HT1080 (cell line): ENCODE measurements at regions not wholly inside any gene's neighbourhood (a gene's known extent, or its start where the extent isn't known, plus 50 kb on each side); places are given as distances from the start of the nearest gene placed in this dataset.
"Not testable (repeated sequence)": the region's sequence is repeated elsewhere in the genome, so short reads cannot be mapped to it uniquely, and the experiment has no call there.

Source experiments
- DNase-seq: peaks from one replicate; pipeline ENCODE4 v3.0.0-alpha.2; 2015; ENCODE audit warnings: low read depth

DNA sequence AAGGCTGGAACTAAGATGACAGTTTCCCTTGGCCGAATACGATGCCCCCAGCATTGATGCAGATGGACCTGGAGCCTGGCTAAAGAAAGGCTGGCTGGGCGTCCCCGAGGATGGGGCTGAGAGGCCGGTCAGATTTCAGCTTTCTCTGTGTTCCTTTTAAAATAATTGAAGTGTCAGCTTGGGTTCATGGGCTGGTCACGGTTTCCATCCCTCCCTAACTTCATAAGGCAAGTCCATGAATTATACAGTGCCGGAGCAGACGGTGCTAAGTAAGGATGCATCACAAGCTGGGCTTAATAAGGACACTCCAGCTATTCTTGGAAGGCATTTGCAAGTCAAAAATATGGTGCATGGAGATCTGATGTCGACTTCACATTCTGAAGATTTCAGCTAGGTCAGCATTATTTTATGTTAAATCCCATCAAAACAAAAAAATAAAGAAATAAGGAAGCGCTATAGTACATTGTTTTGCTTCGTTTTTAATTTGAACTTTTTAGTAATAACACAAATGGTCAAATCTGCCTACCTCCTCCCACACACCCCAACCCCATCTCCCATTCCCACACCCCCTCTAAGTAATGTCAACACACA, 220.8 kb downstream of the RPLP1 start:
- DNase-seq = no peak

DNA sequence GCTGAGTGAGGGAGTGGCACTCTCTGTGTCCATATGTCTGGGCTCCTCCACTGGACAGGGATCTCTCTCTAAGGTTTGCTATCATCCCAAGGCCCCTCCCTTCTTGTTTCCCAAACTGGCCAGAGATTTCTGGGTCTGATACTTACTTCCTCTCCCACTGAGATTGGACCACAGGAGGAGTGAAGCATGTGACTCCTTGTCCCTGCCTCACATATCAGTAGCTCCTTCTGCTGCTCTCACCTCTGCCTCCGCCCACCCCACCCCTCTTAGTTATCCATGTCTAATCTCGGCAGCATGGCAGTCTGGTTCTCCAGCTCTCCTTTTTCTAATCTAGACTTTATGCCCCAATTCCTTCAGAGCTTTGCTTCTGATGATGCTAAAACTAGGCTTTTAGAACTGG, 223.1 kb downstream of the RPLP1 start:
- DNase-seq = no peak

DNA sequence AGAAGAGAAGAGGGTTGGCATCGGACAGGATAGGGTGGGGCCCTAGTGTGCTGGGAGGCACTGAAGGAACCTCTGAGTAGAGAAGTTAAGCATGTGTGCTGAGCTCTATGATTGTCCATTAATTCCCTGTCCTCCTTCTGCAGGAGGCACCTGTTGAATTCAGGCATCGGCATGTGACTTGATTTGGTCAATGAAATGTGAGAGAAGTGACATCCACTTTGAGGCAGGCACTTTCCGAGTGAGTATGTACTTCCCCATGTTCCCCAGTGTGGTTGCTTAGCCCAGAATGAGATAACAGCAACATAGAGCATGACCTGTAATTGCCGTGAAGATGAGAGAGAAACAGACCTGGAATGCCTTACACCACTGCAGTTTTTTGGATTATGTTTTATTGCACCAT, 224.8 kb downstream of the RPLP1 start:
- DNase-seq = no peak

DNA sequence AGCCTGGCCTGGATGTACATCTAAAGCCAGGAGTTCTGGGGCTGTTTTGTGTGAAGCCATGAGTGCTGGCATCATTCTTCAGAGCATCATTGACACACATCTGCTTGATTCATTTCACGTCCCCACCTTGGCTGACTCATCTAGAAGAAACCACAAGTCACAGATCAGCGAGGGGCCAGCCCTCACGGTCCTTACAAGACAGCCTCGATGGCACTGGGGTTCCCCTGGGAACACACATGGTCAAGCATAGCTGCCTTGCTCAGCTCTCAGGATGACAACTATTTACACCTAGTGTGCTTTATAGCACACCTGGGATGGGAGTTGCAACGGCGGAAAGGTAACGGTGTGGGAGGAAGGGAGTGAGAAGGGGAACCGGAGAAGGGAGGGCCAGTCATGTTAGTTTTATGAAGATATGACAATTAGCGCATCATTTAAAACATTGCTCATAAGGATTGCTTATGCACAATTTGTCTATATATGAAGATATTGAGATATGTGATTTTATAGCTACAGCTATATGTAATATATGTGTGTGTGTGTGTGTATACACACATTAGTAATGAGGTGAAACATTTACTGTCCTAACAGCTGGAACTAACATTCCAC, 227.1 kb downstream of the RPLP1 start:
- no peak for DNase-seq

- not testable (repeated sequence) for DNase-seq
These were observed 232.2 kb downstream of the RPLP1 start for GRCh38 chr15:69684823-69685222.

GRCh38 chr15:69685512-69686452, 233.2 kb downstream of the RPLP1 start:
- no peak for DNase-seq

DNA sequence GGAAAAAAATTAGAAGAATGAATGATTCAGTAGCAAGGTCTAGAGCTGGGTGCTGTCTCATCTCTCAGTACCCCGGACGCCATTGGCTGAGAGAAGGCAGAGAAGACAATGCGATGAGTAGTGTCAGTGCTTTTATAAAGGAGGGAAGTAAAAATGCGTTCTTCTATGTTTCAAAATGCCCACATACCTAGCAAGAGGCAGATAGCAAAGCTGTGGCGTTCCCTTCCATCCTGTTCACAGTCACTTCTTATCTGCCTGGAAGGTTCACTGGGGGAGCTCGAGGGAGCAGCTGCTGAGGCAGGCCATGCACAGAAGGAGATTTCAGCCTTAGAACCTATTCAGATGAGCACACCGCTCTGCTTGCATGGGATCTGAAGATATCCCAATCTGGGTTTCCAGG, 234.0 kb downstream of the RPLP1 start:
- DNase-seq = no peak

DNA sequence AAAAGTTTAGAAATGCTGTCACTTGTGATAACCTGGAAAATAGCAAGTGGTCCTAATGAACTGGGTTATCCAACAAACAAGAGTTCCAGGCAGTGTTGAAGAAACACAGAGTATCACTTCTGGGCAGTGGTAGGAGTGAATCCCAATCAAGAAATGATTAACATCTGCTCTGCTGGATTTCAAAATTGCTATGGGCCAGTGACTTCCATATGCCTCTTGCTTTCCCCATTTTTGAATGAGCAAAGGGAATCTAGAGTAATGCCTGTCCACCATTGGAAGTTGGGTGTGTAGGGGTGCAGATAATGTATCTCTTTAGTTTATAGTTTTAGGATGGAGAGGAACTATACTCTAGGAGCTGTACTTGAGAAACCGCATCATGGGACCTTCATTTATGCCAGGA, 236.5 kb downstream of the RPLP1 start:
- DNase-seq = no peak

GRCh38 chr15:69691307-69692015, 238.8 kb downstream of the RPLP1 start:
- DNase-seq = no peak

DNA sequence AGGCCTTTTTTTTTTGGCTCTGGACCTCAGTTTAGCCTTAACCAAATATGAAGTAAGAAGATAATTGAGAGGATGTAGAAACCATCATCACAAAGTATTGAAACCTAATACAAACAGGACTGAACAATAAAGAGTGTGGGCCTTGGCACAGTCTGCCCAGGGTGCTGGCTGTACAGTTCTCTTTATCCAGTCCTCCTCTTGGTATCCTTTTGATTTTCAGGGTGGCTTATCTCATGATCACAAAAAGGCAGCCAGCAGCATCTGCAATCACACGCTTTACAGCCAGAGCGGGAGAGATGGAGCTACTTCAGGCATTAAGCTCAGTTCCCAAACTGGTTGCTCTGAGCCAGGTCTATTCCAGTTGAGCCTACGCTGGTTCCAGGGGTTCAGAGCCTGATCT, 239.7 kb downstream of the RPLP1 start:
- DNase-seq = no peak

- DNase-seq = no peak
These were observed 240.4 kb downstream of the RPLP1 start for GRCh38 chr15:69693059-69693458.

GRCh38 chr15:69696946-69697345, 244.3 kb downstream of the RPLP1 start:
- DNase-seq = no peak

DNA sequence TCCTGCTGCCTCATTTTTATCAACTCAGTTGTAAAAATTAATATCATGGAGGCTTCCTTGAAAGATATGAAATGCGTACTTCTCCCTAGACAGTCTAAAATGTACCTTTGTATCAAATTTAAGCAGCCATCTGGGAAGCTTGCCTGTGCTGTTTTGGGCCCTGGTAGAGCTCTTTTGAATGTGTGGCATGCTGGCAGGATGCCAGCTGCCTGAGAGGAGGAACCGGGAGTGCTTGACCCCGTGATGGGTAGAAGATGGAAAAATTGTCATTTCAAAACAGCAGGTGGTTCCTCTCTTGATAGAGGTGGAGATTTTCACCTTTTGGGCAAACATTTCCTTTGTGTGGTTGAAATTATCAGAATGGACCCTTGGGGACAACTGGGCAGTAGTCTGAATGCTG, 245.3 kb downstream of the RPLP1 start:
- no peak for DNase-seq

DNA sequence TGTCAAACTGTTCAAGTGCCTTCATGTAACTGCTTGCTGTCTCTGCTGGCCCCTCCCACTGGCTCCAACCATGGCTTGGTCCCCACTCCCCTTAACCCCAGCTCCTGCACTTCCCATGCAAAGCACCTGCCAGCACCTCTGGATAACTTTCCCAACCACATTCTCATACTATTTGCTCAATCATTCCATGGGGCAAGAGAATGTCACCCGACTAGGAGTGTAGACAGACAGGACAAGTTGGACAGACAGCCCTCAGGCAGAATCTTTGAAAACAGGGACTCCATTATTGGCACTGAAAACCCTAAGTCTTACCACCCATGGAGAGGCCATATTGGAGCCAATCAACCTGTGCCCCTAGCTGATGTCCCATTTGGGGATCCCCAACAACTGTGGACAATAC, 246.5 kb downstream of the RPLP1 start:
- no peak for DNase-seq

DNA sequence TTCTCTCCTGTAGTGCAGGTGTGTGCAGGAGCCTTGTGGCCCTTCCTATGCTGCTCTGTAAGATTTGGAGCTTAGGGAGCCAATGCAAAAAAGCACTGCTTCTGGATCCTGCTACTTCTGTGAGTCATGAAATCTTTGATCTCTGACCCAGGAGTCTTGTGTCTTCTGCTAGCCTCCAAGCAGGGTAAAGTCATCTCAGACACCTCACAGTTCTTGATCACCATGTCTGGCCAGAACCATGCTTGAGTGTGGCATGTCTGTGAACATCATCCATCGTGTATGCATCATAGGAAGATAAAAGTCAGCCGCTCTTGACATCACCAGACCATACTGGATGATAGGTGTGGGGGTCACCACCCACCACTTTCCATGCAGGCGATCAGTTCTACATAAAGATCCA, 247.8 kb downstream of the RPLP1 start:
- DNase-seq = no peak

- no peak for DNase-seq
These were observed 248.6 kb downstream of the RPLP1 start for GRCh38 chr15:69701198-69701597.

DNA sequence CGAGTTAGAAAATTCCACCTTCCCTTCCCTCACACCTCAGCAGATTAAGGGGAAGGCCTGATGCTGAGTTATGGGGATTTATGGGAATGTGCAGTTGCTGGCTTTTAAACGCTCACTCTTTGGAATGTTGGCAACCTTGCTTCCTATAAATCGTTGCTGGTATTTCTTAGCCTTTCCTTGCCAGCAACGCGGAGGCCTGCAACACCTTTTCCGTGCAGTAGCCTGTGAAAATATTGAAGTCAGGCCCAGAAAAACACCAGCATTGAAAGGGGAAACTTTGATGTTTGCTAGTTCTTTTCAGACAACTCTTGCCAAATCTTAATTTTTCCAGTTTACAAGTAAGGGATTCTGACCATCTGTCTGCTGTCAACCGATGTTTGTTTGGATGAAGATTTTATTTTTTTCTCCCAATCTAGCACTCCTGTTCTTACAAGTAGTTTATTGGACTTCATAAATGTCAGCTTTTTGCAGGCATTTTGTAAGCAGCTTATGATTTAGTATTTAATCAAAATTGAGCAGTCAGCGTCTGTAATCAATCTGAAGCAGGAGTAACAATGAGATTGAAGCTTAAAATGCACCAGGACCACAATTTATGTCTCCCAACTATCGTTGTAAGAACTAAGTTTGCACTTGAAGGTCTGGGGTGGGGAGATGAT, 251.0 kb downstream of the RPLP1 start:
- no peak for DNase-seq

DNA sequence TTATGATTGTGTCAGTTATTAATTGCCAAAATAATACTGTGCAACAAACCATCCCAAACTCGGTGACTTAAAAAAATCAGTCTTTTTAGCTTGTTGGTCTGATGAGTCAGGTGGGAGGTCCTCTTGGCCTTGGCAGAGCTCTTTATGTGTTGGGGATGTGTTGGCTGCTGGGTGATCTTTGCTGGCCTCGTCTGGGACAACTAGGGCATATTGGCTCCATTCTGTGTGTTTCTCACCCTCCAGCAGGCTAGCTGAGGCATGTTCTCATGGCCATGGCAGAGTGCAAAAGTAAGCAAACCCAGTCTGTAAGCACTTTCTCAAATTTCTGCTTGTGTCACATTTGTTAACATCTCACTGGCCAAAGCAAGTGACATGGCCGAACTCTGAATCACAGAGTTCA, 251.6 kb downstream of the RPLP1 start:
- DNase-seq = no peak

DNA sequence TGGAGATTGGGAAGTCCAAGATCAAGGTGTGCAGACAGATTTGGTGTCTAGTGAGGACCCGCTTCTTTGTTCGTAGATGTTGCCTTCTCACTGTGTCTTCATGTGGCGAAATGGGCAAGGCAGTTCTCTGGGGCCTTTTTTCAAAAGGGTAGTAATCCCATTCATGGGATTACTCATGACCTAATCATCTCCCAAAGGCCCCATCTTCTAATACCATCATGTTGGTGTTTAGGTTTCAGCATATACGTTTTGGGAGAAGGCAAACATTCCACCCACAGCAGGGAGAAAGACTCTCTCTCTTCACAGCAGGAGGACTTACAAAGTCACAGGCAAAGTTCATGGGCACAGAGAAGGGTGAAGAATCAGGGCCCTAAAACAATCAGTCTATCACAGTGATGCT, 252.1 kb downstream of the RPLP1 start:
- DNase-seq = no peak

DNA sequence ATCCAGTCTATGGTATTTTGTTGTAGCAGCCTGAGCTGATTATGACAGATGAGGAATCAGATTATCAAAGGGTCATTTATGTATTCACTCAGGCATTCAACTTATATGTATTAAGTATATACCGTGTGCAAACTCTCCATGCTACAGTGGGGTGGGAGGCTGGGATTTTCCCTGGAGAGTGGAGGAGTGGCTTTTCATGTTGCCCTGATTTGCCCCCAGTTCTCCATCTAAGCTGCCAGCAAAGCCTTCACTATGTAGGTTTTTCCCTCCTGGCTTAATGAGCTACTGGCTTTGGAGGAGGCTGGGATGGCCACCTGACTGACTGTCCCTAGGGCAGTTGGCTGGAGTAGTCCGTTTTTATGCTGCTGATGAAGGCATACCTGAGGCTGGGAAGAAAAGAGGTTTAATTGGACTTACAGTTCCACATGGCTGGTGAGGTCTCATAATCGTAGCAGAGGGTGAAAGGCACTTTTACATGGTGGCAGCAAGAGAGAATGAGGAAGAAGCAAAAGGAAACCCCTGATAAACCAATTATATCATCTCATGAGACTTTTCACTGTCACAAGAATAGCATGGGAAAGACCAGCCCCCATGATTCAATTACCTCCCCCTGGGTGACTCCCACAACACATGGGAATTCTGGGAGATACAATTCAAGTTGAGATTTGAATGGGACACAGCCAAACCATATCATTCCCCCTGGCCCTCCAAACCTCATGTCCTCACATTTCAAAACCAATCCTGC, 253.9 kb downstream of the RPLP1 start:
- no peak for DNase-seq

GRCh38 chr15:69707241-69707640, 254.6 kb downstream of the RPLP1 start:
- DNase-seq = not testable (repeated sequence)
